Astrocyte (in vitro differentiated cells and primary cell): ENCODE measurements at regions not wholly inside any gene's neighbourhood (a gene's known extent, or its start where the extent isn't known, plus 50 kb on each side); places are given as distances from the start of the nearest gene placed in this dataset.

Experiments
- CTCF ChIP-seq: IDR thresholded peaks from 2 replicates; pipeline ENCODE4 v1.5.1; 2011; ENCODE audit warnings: low read depth, mild to moderate bottlenecking, inconsistent platforms, low read length, moderate library complexity; ENCODE audit not compliant: insufficient read depth
- EZH2 ChIP-seq: IDR thresholded peaks from 2 replicates; pipeline ENCODE4 v1.6.1; 2012; ENCODE audit warnings: mild to moderate bottlenecking, low read length, inconsistent platforms; ENCODE audit not compliant: insufficient read depth

GRCh38 chrY:8352201-8352600 is 985.1 kb upstream of the TSPY4 start:
- TF ChIP-seq CTCF (no peak), EZH2 (no peak)
